HCT116 (cell line): ENCODE measurements at regions not wholly inside any gene's neighbourhood (a gene's known extent, or its start where the extent isn't known, plus 50 kb on each side); places are given as distances from the start of the nearest gene placed in this dataset.

Experiments
- ATAC-seq: fragments of 200-7000 bp; cut with Tn5 transposase; 2 replicates; pipeline ENCODE4 v1.9.1; 2020; ENCODE audit warnings: mild to moderate bottlenecking, moderate library complexity
- BruUV-seq: library from RNA; stranded (reverse); fragments of 400-500 nt; replicated peaks from 2 replicates; lab custom pipeline; 2021; lab: Mats Ljungman, UMichigan
- CTCF ChIA-PET: fragments of 300-600 bp; sonication (Branson Sonifier 250); formaldehyde crosslinking; loops from one replicate; lab custom pipeline; 2021; ENCODE audit warnings: antibody characterized with exemption; lab: Charles Lee
- POLR2A ChIA-PET: fragments of 300-600, 350-600 bp; sonication (Branson Sonifier 250); formaldehyde crosslinking; loops from one replicate; lab custom pipeline; 2021; ENCODE audit warnings: antibody characterized with exemption; lab: Charles Lee
- RAD21 ChIA-PET, 2 experiments: fragments of 300-600 bp; sonication (Branson Sonifier 250); formaldehyde crosslinking; loops; one replicate each; lab custom pipeline; 2023; ENCODE audit warnings: low total read pairs in 2 of 2; ENCODE audit not compliant: uncharacterized antibody in 2 of 2, unreplicated experiment in 2 of 2, low non-redundant PET in 1 of 2; lab: Charles Lee
- DNase-seq: peaks from one replicate; pipeline ENCODE4 v3.0.0-alpha.2; 2010; ENCODE audit warnings: low read depth, low spot score
- H2AFZ ChIP-seq: fragments of 200-600 bp; shearing (Covaris generic), sonication (generic); 2 replicates; pipeline ENCODE4 v1.6.1; 2017; ENCODE audit warnings: low read depth, mixed run types, mixed read lengths, antibody characterized with exemption, low read length; ENCODE audit not compliant: poor library complexity, severe bottlenecking
- H3K27ac ChIP-seq: 2 replicates; pipeline ENCODE4 v1.5.1; 2012; ENCODE audit warnings: low read depth, low read length
- H3K27me3 ChIP-seq: fragments of 200-600 bp; sonication (generic); 2 replicates; pipeline ENCODE4 v1.6.1; 2016; ENCODE audit warnings: mixed run types, low read length, mixed read lengths; ENCODE audit not compliant: insufficient read depth
- H3K36me3 ChIP-seq, 2 experiments: fragments of 200-500 bp in 1 of 2; fragments of 200-600 bp in 1 of 2; sonication (Bioruptor generic) in 1 of 2; sonication (generic) in 1 of 2; 2 replicates each; pipeline versions ENCODE4 v1.5.1 to v1.6.1; 2014 to 2016; ENCODE audit warnings: low read length in 2 of 2, inconsistent platforms in 1 of 2, mixed read lengths in 1 of 2, mixed run types in 1 of 2; ENCODE audit not compliant: insufficient read depth in 2 of 2, control insufficient read depth in 1 of 2
- H3K4me1 ChIP-seq, 2 experiments: fragments of 200-600 bp in 1 of 2; sonication (generic) in 1 of 2; 2 replicates each; pipeline versions ENCODE4 v1.5.1 to v1.6.1; 2012 to 2017; ENCODE audit warnings: low read length in 2 of 2, inconsistent platforms in 1 of 2, mild to moderate bottlenecking in 1 of 2, mixed read lengths in 1 of 2, mixed run types in 1 of 2, moderate library complexity in 1 of 2; ENCODE audit not compliant: insufficient read depth in 2 of 2, control insufficient read depth in 1 of 2
- H3K4me2 ChIP-seq: fragments of 200-600 bp; sonication (generic); 2 replicates; pipeline ENCODE4 v1.6.1; 2017; ENCODE audit warnings: mixed run types, low read length, mixed read lengths
- H3K4me3 ChIP-seq, 2 experiments: fragments of 200-600 bp in 1 of 2; sonication (generic) in 1 of 2; replicated peaks in 1 of 2; 2 replicates each; pipeline ENCODE4 v1.5.1; 2011 to 2016; ENCODE audit warnings: low read length in 2 of 2, control low read depth in 1 of 2, low read depth in 1 of 2, mild to moderate bottlenecking in 1 of 2, mixed read lengths in 1 of 2, mixed run types in 1 of 2
- H3K79me2 ChIP-seq: fragments of 200-600 bp; sonication (generic); 2 replicates; pipeline ENCODE4 v1.6.1; 2017; ENCODE audit warnings: mild to moderate bottlenecking, mixed run types, low read length, moderate library complexity, mixed read lengths; ENCODE audit not compliant: insufficient read depth
- H3K9ac ChIP-seq: fragments of 200-600 bp; sonication (generic); 2 replicates; pipeline ENCODE4 v1.6.1; 2016; ENCODE audit warnings: low read length, mixed read lengths
- H3K9me2 ChIP-seq: fragments of 200-600 bp; sonication (generic), shearing (Covaris generic); 2 replicates; pipeline ENCODE4 v1.6.1; 2017; ENCODE audit warnings: mixed run types, mild to moderate bottlenecking, moderate library complexity; ENCODE audit not compliant: insufficient read depth
- H3K9me3 ChIP-seq, 2 experiments: fragments of 200-500 bp in 1 of 2; fragments of 200-600 bp in 1 of 2; sonication (Bioruptor generic) in 1 of 2; sonication (generic) in 1 of 2; 2 replicates each; pipeline ENCODE4 v1.6.1; 2014 to 2017; ENCODE audit warnings: low read length in 2 of 2, mixed read lengths in 2 of 2, inconsistent platforms in 1 of 2, low read depth in 1 of 2, mild to moderate bottlenecking in 1 of 2, mixed run types in 1 of 2, moderate library complexity in 1 of 2; ENCODE audit not compliant: control insufficient read depth in 1 of 2, insufficient read depth in 1 of 2
- H4K20me1 ChIP-seq: fragments of 200-600 bp; sonication (generic), shearing (Covaris generic); 2 replicates; pipeline ENCODE4 v1.6.1; 2017; ENCODE audit warnings: mixed run types, mild to moderate bottlenecking, moderate library complexity; ENCODE audit not compliant: insufficient read depth
- ATF3 ChIP-seq: IDR thresholded peaks from 2 replicates; pipeline ENCODE4 v1.6.1; 2012
- CEBPB ChIP-seq: IDR thresholded peaks from 2 replicates; pipeline ENCODE4 v1.6.1; 2012; ENCODE audit warnings: low read depth
- ELF1 ChIP-seq: IDR thresholded peaks from 2 replicates; pipeline ENCODE4 v1.6.1; 2012; ENCODE audit warnings: low read depth, borderline replicate concordance
- EZH2 ChIP-seq: fragments of 200-600 bp; sonication (generic); IDR thresholded peaks from 2 replicates; pipeline ENCODE4 v1.6.1; 2017; ENCODE audit warnings: antibody characterized with exemption, mixed run types
- EZH2phosphoT487 ChIP-seq: fragments of 200-600 bp; IDR thresholded peaks from 2 replicates; pipeline ENCODE4 v1.6.1; 2018; ENCODE audit warnings: antibody characterized with exemption, borderline replicate concordance
- FOSL1 ChIP-seq: IDR thresholded peaks from 2 replicates; pipeline ENCODE4 v1.6.1; 2012; ENCODE audit warnings: low read depth
- JUND ChIP-seq: IDR thresholded peaks from 2 replicates; pipeline ENCODE4 v1.6.1; 2012
- POLR2AphosphoS5 ChIP-seq: IDR thresholded peaks from 2 replicates; pipeline ENCODE4 v1.6.1; 2011; ENCODE audit warnings: mild to moderate bottlenecking, low read depth, low read length, moderate library complexity
- RAD21 ChIP-seq: IDR thresholded peaks from 2 replicates; pipeline ENCODE4 v1.6.1; 2012; ENCODE audit warnings: low read depth, mild to moderate bottlenecking
- REST ChIP-seq: IDR thresholded peaks from 2 replicates; pipeline ENCODE4 v1.6.1; 2012; ENCODE audit warnings: low read depth
- TCF7L2 ChIP-seq: IDR thresholded peaks from 2 replicates; pipeline ENCODE4 v1.7.0; 2011; ENCODE audit warnings: borderline replicate concordance, inconsistent platforms; ENCODE audit not compliant: insufficient read depth, insufficient read length; ENCODE audit errors: extremely low read depth
- YY1 ChIP-seq: IDR thresholded peaks from 2 replicates; pipeline ENCODE4 v1.6.1; 2011; ENCODE audit warnings: low read length, low read depth, moderate library complexity, mild to moderate bottlenecking; ENCODE audit not compliant: insufficient replicate concordance; ENCODE audit errors: extremely low read depth
- ZBTB33 ChIP-seq: IDR thresholded peaks from 2 replicates; pipeline ENCODE4 v1.6.1; 2011; ENCODE audit warnings: mild to moderate bottlenecking, low read length, moderate library complexity; ENCODE audit not compliant: insufficient replicate concordance; ENCODE audit errors: extremely low read depth
- ZFX ChIP-seq: fragments of 450-650 bp; IDR thresholded peaks from 2 replicates; pipeline ENCODE4 v1.6.1; 2017
- ZNF274 ChIP-seq: fragments of 200-500 bp; sonication (Bioruptor generic); IDR thresholded peaks from 2 replicates; pipeline ENCODE4 v1.6.1; 2014; ENCODE audit warnings: mild to moderate bottlenecking, low read depth, low read length, inconsistent platforms
- intact Hi-C: fragments of 100-400 bp; cut with micrococcal nuclease; formaldehyde crosslinking; loops from 2 replicates; pipeline ENCODE4 v1.10.0; 2022

- intact Hi-C loops: no loop called here
- Histone ChIP-seq H3K4me3 (no peak overlapping the region), H3K27ac (no peak overlapping the region), H3K27me3 (no peaks in the 10 kb centered on the region), H3K4me1 (no peaks in the 10 kb centered on the region), H3K9me2 (no peaks in the 10 kb centered on the region), H3K9me3 (no peaks in the 10 kb centered on the region; a peak in 1 of 4 replicates), H4K20me1 (no peaks in the 10 kb centered on the region), H2AFZ (no peak overlapping the region), H3K9ac (no peak overlapping the region)
- RAD21 ChIA-PET: no interaction called here
- ATAC-seq: no peak
- DNase-seq: no peak
- BruUV-seq: no TSS peak
- CTCF ChIA-PET: no interaction called here
- no peak for TF ChIP-seq JUND
- no peak for TF ChIP-seq TCF7L2
- no peak for TF ChIP-seq ZNF274
- TF ChIP-seq ZBTB33: no peak
- TF ChIP-seq EZH2: no peak
- TF ChIP-seq ATF3: no peak
- TF ChIP-seq REST: no peak
- TF ChIP-seq RAD21: no peak
- no peak for TF ChIP-seq FOSL1
- no peak for TF ChIP-seq CEBPB
- no peak for TF ChIP-seq YY1
- TF ChIP-seq ELF1: no peak
- no peak for TF ChIP-seq POLR2AphosphoS5
- no peak for TF ChIP-seq EZH2phosphoT487
- no peak for TF ChIP-seq ZFX
- TF ChIP-seq, all 23 proteins: peak for 0
- no peak overlapping the region for H3K4me2 ChIP-seq
- POLR2A ChIA-PET: no interaction called here
- H3K79me2 ChIP-seq: no peaks in the 10 kb centered on the region
- no peaks in the 10 kb centered on the region for H3K36me3 ChIP-seq
These were observed 299.4 kb downstream of the CDH26 start for GRCh38 chr20:60257671-60258070.
